GM12872 (cell line): ENCODE measurements at regions not wholly inside any gene's neighbourhood (a gene's known extent, or its start where the extent isn't known, plus 50 kb on each side); places are given as distances from the start of the nearest gene placed in this dataset.

Experiments
- TF ChIP-seq, protein P1 (sequence below): IDR thresholded peaks from 3 replicates; pipeline ENCODE4 v1.5.1; 2011; ENCODE audit warnings: low read depth, mild to moderate bottlenecking, low read length, moderate library complexity; ENCODE audit not compliant: insufficient read depth

DNA sequence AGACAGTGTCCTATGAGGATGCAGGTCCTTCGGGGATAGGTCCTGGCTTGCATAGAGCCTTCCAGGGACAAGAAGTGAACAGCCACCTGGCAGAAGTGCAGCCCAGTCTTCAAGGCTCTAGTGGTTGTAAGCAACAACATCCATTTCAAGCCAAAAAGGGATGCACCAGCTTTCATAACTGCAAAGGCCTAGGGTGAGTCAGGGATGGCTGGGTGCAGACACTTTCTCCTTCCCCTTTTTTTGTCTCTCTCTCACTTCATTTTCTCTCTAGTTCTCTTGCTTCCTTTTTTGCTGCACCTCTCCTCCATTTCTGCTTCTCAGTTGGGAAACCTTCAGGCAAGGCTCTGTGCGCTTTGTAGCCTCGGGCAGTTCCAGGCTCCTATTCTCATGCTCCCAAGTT is 196.2 kb upstream of the ZNF536 start:
- TF ChIP-seq, protein P1, sequence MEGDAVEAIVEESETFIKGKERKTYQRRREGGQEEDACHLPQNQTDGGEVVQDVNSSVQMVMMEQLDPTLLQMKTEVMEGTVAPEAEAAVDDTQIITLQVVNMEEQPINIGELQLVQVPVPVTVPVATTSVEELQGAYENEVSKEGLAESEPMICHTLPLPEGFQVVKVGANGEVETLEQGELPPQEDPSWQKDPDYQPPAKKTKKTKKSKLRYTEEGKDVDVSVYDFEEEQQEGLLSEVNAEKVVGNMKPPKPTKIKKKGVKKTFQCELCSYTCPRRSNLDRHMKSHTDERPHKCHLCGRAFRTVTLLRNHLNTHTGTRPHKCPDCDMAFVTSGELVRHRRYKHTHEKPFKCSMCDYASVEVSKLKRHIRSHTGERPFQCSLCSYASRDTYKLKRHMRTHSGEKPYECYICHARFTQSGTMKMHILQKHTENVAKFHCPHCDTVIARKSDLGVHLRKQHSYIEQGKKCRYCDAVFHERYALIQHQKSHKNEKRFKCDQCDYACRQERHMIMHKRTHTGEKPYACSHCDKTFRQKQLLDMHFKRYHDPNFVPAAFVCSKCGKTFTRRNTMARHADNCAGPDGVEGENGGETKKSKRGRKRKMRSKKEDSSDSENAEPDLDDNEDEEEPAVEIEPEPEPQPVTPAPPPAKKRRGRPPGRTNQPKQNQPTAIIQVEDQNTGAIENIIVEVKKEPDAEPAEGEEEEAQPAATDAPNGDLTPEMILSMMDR, result no peak

DNA sequence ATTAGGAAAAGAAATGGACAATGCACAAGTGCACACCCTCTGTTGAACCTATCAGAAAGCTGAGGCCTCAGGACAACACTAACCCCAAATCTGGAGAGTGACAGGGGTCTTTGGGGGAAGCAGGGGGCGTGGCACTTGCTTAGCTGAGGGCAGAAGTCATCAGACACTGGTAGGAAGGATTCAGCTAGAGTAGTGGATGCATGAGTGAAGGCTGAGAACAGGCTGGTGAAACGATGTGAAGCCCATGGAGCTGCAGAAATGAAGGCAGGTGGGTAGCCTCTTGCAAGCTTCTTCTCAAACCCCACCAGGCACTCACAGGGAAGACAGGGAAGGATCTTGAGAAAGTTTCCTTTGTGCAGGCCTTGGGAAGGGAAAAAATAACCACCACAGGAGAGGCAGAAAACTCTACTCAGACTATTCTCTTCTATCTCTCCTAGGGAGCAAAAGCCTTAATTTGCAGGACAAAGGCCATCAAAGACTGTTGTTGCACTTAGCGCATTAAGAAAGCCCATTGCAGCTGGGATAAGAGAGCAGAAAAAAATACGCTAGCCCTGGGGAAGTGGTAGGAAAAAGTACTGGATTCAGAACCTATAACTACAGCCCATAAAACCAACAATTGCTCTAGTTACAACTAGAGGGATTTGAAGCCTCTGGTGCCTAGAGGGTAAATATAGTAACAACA is 193.3 kb upstream of the ZNF536 start:
- TF ChIP-seq, protein P1, result no peak

DNA sequence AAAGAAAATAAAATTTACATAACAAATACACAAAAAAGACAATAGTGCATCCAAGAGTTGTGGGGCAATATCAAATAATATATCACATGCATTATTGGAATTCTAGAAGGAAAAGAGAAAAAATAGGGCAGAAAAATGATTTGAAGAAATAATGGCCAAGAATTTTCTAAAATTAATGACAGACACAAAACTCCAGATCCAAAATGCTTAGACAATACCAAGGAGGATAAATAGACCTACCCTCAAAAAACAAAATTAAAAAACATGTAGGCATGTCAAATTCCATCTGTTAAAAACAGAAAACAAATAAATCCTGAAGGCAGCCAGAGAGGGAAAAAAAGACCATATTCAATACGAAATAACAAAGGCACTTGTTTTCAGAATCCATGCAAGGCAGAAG is 191.5 kb upstream of the ZNF536 start:
- TF ChIP-seq, protein P1, result no peak

DNA sequence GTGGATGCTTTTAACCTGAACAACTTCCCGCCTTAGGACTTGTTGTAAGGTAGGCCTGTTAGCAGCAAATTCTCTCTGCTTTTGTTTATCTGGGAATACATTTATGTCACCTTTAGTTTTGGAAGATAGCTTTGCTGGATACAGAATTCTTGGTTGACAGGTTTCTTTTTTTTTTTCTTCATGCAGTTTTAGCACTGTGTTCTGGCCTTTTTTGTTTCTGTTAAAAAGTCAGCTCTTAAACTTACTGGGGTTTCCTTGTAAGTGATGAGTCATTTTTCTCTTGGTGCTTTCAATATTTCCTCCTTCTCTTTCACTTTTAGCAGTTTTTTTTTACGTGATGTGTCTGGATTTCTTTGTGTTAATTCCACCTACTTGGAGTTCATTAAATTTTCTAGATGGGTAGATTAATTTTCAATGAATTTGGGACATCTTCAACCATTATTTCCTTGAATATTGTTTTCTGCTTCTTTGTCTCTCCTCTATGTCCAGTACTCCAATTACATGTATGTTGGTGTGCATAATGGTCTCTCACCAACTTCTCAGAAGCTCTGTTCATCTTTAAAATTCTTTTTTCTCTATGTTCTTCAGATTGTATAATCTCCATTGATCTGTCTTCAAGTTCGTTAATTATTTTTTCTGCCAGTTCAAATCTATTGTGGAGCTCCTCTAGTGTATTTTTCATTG is 188.2 kb upstream of the ZNF536 start:
- TF ChIP-seq, protein P1, result no peak

DNA sequence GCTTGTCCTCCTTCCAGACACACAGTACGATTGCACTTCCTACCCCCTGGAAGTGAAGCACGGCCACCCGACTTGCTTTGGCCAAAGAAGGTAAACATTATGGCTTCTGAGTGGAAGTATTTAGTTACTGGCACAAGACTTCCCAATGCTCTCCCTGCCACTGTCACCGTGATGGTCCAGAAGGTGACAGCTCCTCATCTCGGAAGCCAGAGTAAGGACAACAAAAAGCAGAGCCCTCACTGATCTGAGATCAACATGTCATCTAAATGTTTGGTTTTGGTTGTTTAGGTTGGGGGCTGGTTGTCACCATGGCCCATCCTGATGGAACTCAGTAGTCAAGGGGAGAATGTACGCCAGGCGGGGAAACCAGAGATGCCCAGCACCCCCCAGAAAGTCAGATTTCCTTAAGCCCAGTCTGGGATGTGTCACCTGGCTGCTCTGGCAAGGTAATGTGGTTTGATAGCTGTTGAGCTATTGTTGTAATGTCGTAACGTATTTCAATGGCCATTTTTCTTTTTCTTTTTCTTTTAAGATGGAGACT is 170.1 kb upstream of the ZNF536 start:
- TF ChIP-seq, protein P1, result no peak

DNA sequence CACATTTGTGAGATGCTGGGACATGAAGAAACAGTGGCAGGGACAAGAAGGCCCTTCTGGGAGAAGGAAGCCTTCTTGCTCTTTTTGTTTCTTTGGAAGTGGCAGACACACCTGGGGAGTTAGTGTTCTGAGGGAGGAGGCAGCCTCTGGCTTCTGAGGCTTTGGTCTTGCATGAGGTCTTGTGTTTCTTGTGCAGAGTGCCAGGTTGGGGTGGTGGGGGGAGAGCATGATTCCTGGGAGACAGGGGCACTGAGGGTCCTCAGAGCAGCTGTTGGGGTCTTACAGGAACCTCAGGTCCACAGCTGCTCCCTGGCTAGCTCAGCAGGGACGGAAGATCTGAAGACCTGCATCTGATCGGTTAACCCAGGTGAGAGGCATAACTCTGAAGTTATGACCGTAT is 167.5 kb upstream of the ZNF536 start:
- TF ChIP-seq, protein P1, result no peak

DNA sequence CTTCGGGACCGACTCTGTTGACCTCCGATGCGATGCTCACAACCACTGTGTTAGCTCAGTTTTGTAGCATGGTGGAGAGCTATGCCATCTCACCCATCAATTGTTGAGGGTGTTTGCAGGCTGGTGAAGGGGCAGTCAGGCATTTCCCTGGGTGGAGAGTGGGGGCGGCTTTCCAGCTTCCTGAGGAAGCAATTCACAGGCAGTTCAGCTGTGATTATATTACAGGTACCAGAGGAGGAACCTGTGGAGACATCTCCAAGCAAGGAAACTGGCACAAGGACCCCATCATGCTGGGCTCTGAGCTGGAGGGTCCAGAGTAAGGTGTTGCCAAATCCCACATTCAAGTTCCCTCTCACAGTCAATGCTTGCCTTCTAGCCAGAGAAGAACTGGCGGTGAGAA is 166.0 kb upstream of the ZNF536 start:
- TF ChIP-seq, protein P1, result no peak
